Esophagus squamous epithelium (tissue), 4 donors: ENCODE measurements at regions not wholly inside any gene's neighbourhood (a gene's known extent, or its start where the extent isn't known, plus 50 kb on each side); places are given as distances from the start of the nearest gene placed in this dataset.
"Not testable (repeated sequence)": the region's sequence is repeated elsewhere in the genome, so short reads cannot be mapped to it uniquely, and the experiment has no call there.

Source experiments
- POLR2A ChIP-seq, 4 donors: fragments of 450-650 bp; IDR thresholded peaks; one replicate each; pipeline ENCODE4 v1.6.1; 2017; ENCODE audit warnings: antibody characterized with exemption in 4 of 4, mild to moderate bottlenecking in 4 of 4, moderate library complexity in 3 of 4
- TF ChIP-seq, protein P1 (sequence below), 6 experiments: fragments of 450-650 bp in 4 of 6; fragments of 200-600 bp in 2 of 6; sonication (generic) in 2 of 6; IDR thresholded peaks; one replicate each; pipeline ENCODE4 v1.5.1; 2016 to 2019; ENCODE audit warnings: antibody characterized with exemption in 6 of 6, mild to moderate bottlenecking in 4 of 6, moderate library complexity in 4 of 6

DNA sequence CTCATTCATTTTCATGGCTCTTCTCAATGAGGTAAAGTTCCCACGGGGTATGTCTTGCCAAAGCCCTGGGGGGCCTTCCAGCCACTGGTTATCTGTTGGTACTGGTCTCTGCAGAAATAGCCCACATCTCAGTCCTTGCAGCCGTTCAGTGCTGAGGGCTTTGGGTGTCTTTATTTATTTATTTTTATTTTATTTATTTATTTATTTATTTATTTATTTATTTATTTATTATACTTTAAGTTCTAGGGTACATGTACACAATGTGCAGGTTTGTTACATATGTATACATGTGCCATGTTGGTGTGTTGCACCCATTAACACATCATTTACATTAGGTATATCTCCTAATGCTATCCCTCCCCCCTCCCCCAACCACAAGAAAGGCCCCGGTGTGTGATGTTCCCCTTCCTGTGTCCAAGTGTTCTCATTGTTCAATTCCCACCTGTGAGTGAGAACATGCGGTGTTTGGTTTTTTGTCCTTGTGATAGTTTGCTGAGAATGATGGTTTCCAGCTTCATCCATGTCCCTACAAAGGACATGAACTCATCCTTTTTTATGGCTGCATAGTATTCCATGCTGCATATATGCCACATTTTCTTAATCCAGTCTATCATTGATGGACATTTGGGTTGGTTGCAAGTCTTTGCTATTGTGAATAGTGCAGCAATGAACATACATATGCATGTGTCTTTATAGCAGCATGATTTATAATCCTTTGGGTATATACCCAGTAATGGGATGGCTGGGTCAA lies 308.1 kb upstream of the B3GAT1 start:
- TF ChIP-seq, protein P1, sequence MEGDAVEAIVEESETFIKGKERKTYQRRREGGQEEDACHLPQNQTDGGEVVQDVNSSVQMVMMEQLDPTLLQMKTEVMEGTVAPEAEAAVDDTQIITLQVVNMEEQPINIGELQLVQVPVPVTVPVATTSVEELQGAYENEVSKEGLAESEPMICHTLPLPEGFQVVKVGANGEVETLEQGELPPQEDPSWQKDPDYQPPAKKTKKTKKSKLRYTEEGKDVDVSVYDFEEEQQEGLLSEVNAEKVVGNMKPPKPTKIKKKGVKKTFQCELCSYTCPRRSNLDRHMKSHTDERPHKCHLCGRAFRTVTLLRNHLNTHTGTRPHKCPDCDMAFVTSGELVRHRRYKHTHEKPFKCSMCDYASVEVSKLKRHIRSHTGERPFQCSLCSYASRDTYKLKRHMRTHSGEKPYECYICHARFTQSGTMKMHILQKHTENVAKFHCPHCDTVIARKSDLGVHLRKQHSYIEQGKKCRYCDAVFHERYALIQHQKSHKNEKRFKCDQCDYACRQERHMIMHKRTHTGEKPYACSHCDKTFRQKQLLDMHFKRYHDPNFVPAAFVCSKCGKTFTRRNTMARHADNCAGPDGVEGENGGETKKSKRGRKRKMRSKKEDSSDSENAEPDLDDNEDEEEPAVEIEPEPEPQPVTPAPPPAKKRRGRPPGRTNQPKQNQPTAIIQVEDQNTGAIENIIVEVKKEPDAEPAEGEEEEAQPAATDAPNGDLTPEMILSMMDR (IDR thresholded peaks at IDR 0.05), result not testable (repeated sequence)
- not testable (repeated sequence) for TF ChIP-seq POLR2A (IDR thresholded peaks at IDR 0.05)
